ENCODE measurements at regions not wholly inside any gene's neighbourhood (a gene's known extent, or its start where the extent isn't known, plus 50 kb on each side); places are given as distances from the start of the nearest gene placed in this dataset.

DNA sequence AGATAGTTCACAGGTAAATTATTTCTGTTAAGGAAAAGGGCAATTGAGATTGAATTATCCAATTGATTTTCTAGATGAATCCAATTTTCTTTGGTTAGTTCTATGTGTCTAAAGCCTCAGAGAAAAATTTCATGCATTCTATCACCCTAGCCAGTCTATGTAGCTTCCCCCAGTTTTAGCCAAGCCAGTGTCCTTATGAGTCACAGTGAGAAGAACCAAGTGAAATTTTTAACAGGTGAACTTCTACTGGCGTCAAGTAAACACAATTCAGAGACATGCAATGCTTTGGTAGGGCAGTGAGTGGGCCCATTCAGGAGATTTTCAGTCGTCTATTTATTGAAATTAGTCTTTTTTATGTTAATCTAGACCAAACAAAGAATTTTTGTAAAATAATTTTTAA, 1077.4 kb upstream of the ARRDC3 start:
- TF ChIP-seq, protein P1, sequence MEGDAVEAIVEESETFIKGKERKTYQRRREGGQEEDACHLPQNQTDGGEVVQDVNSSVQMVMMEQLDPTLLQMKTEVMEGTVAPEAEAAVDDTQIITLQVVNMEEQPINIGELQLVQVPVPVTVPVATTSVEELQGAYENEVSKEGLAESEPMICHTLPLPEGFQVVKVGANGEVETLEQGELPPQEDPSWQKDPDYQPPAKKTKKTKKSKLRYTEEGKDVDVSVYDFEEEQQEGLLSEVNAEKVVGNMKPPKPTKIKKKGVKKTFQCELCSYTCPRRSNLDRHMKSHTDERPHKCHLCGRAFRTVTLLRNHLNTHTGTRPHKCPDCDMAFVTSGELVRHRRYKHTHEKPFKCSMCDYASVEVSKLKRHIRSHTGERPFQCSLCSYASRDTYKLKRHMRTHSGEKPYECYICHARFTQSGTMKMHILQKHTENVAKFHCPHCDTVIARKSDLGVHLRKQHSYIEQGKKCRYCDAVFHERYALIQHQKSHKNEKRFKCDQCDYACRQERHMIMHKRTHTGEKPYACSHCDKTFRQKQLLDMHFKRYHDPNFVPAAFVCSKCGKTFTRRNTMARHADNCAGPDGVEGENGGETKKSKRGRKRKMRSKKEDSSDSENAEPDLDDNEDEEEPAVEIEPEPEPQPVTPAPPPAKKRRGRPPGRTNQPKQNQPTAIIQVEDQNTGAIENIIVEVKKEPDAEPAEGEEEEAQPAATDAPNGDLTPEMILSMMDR (IDR thresholded peaks at IDR 0.05 in 4 of 5, conservative IDR thresholded peaks at IDR 0.05 in 1 of 5), result no peak
- no peak for TF ChIP-seq POLR2A (IDR thresholded peaks at IDR 0.05)
